ENCODE measurements at regions not wholly inside any gene's neighbourhood (a gene's known extent, or its start where the extent isn't known, plus 50 kb on each side); places are given as distances from the start of the nearest gene placed in this dataset.

DNA sequence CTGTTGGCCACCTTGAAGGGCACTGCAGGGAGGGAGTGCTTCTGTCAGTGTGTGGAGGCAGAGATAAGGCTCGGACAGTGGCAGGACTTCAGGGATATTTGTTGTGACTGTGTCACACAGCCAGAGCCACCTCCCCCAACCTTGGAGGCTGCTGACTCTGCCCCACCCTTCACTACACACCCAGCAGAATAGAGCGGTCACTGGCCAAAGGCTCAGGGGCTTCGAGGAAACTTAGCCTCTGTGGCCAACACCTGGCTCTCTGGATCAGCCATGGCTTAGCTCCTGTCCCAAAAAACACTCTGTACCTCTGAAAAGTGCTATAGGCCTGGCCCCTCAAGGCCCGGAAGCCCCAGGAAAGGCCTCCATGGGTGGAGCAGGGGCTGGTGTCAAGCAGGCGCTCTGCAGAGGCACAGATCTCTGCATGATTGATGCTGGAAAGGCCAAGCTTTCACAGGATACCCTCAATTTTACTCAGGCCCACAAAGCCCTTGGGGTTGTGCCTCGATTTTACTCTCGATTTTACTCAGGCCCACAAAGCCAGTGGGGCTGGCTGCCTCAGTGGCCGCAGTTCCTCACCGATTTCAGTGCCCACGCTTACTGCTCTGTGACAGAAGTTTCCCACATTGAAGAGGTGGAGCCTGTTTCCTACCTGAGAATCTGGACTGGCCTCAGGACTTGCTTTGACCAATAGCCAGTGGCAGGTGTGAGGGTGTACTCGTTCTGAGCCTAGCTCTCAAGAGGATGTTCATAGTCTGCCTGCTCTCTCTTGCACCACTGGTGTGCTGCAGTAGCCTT is 113.2 kb upstream of the GPR26 start:
- Mint-ChIP-seq H3K36me3 (no peaks in the 10 kb centered on the region), H3K9me3 (no peaks in the 10 kb centered on the region), H3K27ac (no peak overlapping the region)
- no peak for DNase-seq (ENCODE audit: low spot score in 2 of 2)
- ATAC-seq = no peak

DNA sequence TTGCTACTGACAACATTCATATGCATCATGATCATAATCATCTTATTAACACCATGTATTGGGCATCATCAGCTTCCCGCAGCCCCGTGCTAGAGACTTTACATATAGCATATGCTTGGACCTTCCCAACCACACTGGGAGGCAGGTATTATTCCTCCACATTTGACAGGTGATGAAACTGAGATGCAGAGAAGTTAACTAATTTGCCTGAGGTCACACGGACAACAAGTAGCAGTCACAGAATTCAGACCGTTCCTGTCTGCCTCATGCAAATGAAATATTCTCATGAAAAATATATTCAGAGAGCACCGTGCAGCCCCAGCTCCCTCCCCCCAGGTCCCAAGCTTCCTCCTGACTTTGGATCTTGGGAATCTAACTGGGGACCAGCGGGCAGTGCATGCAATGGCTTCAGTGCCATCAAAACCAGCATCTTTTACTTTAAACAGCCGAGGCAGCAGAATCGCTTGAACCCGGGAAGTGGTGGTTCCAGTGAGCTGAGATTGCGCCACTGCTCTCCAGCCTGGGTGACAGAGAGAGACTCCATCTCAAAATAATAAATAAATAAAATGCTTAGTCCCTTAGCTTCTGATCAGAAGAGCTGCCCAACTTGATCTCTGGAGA is 112.2 kb upstream of the GPR26 start:
- no peaks in the 10 kb centered on the region for H3K36me3 Mint-ChIP-seq
- no peak for DNase-seq (ENCODE audit: low spot score in 2 of 2)
- no peak overlapping the region for H3K27ac Mint-ChIP-seq
- ATAC-seq = no peak
- no peaks in the 10 kb centered on the region for H3K9me3 Mint-ChIP-seq

DNA sequence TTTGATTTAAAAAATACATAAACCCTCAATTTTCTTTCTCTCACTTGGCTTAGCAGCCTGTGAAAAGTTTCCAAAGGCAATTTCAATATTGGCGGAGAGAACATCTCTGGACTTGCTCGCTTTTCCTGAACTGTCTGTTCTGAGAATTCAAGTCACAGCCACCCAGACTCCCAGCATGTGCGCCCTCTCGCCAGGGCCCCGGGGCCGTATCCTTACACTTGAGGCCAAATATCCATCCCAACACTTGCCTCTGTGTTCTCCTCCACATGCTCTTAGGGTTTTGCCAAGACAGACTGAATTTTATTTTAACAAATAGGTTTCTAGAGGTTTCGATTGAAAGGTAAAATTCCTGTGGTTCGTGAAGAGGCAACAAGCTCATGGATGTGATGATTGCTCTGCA is 111.5 kb upstream of the GPR26 start:
- H3K27ac Mint-ChIP-seq = no peak overlapping the region
- DNase-seq (ENCODE audit: low spot score in 2 of 2) = no peak
- no peaks in the 10 kb centered on the region for H3K36me3 Mint-ChIP-seq
- H3K9me3 Mint-ChIP-seq = no peaks in the 10 kb centered on the region
- ATAC-seq = no peak

DNA sequence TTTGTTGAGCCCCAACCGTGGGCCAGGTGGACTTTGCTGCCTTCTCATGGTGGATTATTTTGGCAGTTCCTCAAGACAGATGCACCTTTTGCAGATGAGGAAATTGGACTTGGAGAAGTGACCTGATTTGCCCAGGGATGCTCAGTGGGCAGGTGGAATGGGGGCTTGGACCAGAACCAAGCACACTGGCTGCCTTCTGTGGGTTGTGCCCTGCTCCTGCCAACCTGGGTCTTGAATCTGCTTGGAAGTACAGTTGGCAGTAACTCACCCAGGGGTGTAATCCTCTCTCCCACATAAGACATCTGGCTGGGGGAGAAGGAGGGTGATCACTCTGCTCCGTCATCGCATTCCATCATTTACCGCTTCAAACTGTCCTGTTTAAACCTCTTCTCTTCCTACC is 110.5 kb upstream of the GPR26 start:
- Mint-ChIP-seq H3K9me3 (no peaks in the 10 kb centered on the region), H3K36me3 (no peaks in the 10 kb centered on the region), H3K27ac (no peak overlapping the region)
- ATAC-seq (no peak), DNase-seq (ENCODE audit: low spot score in 2 of 2) (no peak)

DNA sequence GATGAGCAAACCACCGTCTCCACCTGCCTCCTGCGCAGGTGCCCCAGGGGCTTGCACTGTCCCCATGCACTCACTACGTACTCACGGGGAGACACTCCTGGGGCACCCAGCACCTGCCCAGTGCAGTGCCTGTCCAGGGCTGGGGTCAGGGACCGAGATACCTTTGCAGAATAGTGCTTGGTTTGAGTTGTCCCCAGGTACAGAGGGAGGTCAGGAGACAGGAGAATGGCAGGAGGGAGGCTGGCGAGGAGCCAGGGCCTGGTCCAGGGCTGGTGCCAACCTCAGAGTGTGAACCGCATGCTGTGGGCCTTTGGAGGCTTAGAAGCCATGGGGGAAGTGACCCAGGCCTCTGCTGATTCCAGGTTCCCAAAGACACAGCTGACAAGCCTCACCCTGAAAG is 110.1 kb upstream of the GPR26 start:
- ATAC-seq = no peak
- no peak for DNase-seq (ENCODE audit: low spot score in 2 of 2)
- Mint-ChIP-seq H3K36me3 (no peaks in the 10 kb centered on the region), H3K27ac (no peak overlapping the region), H3K9me3 (no peaks in the 10 kb centered on the region)

DNA sequence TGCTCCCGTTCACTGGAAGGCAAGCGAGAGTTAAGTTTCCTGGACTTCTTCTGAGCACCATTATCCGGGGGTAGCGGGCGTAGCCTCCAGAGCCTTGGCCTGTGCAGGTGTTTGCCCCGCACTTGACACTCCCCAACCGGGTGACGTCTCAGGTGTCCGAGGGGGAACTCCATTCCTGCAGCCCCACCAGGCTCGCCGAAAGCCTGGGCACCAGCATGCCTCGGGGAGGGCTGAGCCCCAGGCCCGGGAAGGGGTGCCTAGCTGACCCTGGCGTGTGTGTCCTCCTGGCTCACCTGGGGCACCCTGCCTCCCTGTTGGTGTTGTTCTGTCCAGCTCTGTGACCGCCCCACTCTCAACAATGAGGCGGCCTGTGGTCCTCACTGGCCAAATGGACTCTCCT is 109.4 kb upstream of the GPR26 start:
- DNase-seq (ENCODE audit: low spot score in 2 of 2) = no peak
- Mint-ChIP-seq H3K27ac (no peak overlapping the region), H3K36me3 (no peaks in the 10 kb centered on the region), H3K9me3 (no peaks in the 10 kb centered on the region)
- no peak for ATAC-seq

DNA sequence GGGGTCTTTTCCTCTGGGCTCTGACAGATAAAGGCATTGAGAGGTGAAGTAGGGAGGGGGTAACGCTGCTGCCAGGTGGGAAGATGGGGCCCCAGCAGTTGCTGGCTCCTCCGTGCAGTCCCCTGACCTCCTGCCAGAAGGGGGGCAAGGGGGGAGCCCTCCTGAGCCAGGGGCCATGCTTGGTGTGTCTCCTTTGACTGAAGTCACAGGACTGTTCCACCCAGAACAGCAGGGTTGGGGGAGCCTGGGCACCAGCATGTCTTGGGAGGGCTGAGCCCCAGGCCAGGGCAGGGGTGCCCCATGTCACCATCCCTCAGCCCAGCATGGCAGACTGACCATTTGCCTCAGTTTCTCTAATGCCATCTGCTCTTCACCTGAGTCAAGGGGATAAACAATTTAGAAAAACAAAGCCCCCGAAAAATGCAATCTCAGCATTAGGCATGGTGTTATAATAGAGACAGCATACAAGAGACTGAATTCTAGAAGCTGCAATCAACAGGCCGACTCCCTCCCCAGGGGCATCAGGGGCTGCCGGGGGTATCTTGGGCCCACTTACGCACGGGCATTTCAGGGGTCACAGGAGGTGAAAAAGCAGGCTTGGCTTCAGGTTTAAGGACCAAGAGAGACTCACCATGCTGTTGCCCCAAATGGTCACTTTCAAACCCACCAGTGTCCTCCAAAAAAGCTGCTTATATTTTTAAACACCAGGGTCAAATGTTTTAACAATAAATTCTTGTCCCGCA is 108.6 kb upstream of the GPR26 start:
- Mint-ChIP-seq H3K36me3 (no peaks in the 10 kb centered on the region), H3K9me3 (no peaks in the 10 kb centered on the region), H3K27ac (no peak overlapping the region)
- ATAC-seq (no peak), DNase-seq (ENCODE audit: low spot score in 2 of 2) (no peak)

DNA sequence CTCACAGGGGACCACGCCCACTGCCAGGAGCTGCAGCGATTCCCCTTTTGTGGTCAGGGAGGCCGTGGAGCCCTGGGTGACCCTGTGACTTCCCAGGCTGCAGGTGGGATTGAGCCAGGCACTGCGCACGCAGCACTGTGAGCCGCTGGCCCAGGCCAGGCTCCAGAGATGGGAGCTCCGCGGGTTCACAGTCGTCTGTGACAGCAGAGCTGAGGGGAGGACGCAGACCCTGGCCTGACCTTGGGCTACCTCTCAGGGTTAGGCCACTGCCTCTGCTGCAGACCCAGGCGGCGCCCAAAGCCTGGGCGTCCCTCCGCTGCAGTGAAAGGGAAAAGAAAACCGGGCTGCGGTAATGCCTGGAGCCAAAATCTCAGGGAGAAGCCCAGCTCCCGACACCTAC is 107.5 kb upstream of the GPR26 start:
- no peaks in the 10 kb centered on the region for H3K36me3 Mint-ChIP-seq
- H3K27ac Mint-ChIP-seq = no peak overlapping the region
- no peak for DNase-seq (ENCODE audit: low spot score in 2 of 2)
- no peak for ATAC-seq
- no peaks in the 10 kb centered on the region for H3K9me3 Mint-ChIP-seq

DNA sequence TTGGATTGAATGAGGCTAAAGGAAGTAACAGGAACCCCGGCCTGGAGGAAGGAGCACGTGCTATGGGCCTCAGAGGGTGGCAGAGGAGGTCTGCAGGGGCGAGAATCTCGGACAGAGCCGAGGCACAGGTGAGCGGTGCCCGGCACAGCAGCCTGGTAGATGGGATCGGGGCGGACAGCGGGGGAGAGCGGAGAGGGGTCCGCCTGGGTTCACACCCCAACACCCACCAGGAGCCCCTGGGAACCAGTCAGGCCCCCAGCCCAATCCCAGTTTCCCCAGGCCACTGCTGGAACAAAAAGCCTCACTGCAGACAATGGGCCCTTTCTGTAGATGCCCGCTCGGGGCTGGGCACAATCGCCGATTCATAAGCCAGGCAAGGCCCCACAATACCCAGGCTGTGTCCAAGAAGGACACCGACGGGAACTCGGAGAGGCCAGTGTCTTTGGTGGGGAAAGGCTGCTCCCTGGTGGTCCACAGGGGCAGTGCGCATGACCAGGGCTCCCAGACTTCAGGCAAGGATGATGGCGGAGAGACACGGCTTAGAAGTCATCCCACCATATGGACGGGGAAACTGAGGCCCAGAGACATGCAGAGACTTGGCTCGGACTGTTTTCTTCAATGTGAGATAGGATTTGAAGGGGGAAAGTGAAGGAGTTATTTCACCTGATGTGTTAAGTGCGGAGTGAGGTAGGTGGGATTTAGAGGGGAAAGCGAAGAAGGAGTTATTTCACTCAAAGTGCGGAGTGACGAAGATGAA is 106.9 kb upstream of the GPR26 start:
- peak; percentile 40 to 66 for ATAC-seq
- Mint-ChIP-seq H3K36me3 (no peaks in the 10 kb centered on the region), H3K27ac (no peak overlapping the region), H3K9me3 (no peaks in the 10 kb centered on the region)
- peak in 1 of 2 donors; percentile 75 for DNase-seq (ENCODE audit: low spot score in 2 of 2)

DNA sequence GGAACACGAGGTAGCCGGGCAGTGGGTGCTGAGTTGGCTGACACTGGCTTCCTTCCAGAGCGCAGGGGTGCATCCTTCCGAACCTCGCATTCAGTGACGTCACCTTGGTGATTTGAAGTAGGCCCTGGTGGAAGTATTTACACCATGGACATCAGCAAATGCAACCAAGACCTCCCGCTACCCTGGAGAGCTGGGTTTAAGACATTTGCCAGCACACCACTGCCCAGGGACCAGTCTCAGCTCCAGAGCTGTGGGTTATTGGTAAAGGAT is 106.4 kb upstream of the GPR26 start:
- H3K36me3 Mint-ChIP-seq = no peaks in the 10 kb centered on the region
- H3K9me3 Mint-ChIP-seq = no peaks in the 10 kb centered on the region
- H3K27ac Mint-ChIP-seq = no peak overlapping the region
- DNase-seq (ENCODE audit: low spot score in 2 of 2) (no peak), ATAC-seq (no peak)

DNA sequence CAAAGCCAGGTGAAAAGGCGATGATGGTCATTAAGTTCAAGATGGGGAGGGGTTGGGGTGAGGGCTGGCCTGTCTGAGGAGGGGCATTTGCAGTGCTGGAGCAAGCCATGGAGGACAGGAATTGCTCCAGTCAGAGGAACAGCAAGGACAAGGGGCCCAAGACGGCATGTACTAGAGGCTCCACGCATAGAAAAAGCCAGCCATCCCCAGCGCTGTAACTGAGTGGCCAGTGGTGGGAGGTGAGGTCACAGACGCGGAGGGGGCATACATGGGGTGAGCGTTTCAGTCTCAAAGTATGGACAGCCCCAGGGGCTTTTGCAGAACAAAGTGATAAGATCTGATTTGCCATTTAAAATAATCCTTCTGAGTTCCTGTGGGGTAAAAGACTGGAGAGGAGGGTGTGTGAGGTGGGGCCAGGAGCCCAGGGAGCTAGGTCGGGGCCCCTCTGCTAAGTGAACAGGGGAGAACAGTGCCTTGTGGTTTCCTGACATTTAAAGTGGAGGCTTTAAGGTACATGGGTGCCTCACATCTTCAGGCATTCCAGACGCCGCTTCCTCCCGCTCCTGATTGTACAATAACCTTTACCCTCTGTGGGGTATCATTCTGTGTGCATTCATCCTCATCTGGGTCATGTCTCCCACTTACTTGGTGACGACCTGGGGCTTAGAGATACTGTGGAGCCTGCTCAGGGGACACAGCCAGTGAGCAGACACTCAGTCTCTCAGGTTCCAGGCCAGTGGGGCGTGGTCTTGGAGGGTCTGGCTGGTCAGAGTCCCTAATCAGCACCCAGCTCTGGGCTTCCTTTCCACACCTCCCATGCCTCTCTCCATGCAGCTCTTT is 105.6 kb upstream of the GPR26 start:
- ATAC-seq (no peak), DNase-seq (ENCODE audit: low spot score in 2 of 2) (no peak)
- no peaks in the 10 kb centered on the region for H3K9me3 Mint-ChIP-seq
- H3K27ac Mint-ChIP-seq = no peak overlapping the region
- no peaks in the 10 kb centered on the region for H3K36me3 Mint-ChIP-seq

DNA sequence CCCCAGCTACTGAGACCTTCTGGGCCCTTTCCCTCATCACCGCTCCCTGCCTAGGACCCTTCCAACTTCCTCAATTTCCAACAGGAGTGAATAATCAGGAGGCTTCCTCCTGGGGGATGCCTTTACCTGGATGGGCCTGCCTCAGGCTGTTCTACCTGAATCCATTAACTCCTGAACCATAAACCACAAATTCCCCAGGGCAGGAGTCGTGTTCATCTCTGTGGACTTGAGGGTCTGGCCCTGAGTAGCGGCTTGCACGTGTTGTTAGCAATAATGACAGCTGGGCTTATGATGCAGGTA is 105.1 kb upstream of the GPR26 start:
- DNase-seq (ENCODE audit: low spot score in 2 of 2) (no peak), ATAC-seq (no peak)
- Mint-ChIP-seq H3K27ac (no peak overlapping the region), H3K36me3 (no peaks in the 10 kb centered on the region), H3K9me3 (no peaks in the 10 kb centered on the region)

DNA sequence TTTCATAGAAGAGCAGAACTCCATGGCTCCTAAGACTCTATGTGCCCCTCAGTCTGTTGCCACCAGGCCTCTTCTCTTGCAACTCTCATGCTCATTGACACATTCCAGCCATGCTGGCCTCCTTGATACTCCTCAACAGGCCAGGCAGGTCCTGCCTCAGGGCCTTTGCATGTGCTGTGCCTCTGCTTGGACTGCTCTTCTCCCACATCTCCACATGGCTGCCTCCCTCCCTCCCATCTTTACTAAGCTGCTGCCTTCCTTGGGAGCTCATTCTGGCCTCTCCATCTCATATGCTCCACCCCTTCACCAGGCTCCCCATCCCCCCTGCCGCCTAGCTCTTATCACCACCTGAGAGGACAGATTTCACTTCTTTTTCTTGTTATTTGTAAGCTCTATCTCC is 103.8 kb upstream of the GPR26 start:
- no peak for DNase-seq (ENCODE audit: low spot score in 2 of 2)
- H3K27ac Mint-ChIP-seq = peak overlapping the region in 1 of 2 donors; percentile 33
- H3K9me3 Mint-ChIP-seq = no peaks in the 10 kb centered on the region
- H3K36me3 Mint-ChIP-seq = no peaks in the 10 kb centered on the region
- ATAC-seq = no peak

DNA sequence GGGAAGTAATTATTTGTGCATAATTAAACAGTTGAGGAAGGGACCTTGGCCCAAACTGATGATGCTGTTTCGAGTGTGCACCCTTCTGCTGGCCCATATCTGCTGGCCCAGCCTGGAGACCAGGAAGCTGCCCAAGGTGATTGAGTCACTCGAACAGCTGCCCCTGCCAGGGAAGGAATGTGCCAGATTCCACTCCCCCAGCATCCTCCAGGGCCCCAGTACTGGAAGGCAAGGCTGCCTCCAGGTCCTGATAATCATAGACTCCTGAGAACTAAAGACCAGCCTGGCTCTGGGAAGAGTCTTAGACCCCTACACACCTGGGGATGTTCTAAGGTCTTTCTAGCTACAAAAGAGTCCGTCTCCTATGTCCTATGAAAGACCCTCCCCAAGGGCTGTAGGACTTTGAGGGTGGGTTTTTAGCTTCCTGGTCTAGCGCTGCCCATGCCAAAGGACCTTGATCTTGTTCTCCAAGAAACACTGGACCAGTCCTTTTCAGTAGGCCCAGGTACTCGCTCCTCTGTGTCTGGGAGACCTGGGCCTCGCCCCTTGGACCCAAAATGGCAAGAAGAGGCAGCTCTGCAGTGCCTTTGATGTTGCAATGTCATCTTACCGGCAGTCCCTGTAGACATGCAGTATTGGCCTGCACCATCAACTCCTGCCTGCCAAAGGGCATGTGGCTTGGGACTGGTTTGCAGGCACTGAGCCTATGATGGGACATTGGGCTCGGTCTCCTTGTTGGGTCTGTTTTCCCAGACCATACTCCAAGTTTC is 103.2 kb upstream of the GPR26 start:
- H3K36me3 Mint-ChIP-seq = no peaks in the 10 kb centered on the region
- ATAC-seq = no peak
- H3K9me3 Mint-ChIP-seq = no peaks in the 10 kb centered on the region
- DNase-seq (ENCODE audit: low spot score in 2 of 2) = no peak
- H3K27ac Mint-ChIP-seq = no peak overlapping the region

DNA sequence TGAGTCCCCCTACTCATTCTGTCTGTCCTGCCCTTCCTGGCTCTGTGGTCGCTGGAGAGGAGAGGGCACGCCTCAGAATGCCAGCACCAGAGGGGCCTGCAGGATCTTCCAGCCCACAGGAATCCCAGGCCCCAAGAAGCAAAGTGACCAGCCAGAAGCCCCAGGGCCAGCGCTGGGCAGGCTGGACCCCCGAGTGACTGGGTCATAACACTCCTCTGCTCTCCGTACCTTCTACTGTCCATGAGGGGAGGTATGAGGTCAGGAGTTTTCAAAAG is 102.6 kb upstream of the GPR26 start:
- Mint-ChIP-seq H3K27ac (no peak overlapping the region), H3K9me3 (no peaks in the 10 kb centered on the region), H3K36me3 (no peaks in the 10 kb centered on the region)
- DNase-seq (ENCODE audit: low spot score in 2 of 2) = no peak
- no peak for ATAC-seq

DNA sequence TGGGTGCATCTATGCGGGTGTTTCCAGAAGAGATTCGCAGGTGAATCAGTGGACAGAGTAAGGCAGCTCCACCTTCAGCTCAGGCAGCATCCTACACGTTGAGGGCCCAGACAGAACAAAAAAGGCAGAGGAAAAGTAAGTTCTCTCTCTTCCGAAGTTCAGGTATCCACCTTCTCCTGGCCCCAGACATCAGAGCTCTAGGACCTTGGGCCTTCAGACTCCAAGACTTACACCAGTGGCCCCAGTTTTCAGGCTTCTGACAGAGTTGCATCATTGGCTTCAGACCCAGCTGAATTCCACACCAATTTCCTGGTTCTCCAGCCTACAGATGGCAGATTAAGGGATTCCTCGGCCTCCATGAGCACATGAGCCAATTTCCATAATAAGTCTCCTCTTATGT is 102.2 kb upstream of the GPR26 start:
- no peak overlapping the region for H3K27ac Mint-ChIP-seq
- no peak for DNase-seq (ENCODE audit: low spot score in 2 of 2)
- ATAC-seq = no peak
- no peaks in the 10 kb centered on the region for H3K9me3 Mint-ChIP-seq
- H3K36me3 Mint-ChIP-seq = no peaks in the 10 kb centered on the region

All from activated naive CD4-positive, alpha-beta T cell treated with anti-CD3 and anti-CD28 coated beads, Interleukin-2, amount 50 U/mL, for 72 hours (primary cell).